ENCODE measurements at regions not wholly inside any gene's neighbourhood (a gene's known extent, or its start where the extent isn't known, plus 50 kb on each side); places are given as distances from the start of the nearest gene placed in this dataset.

DNA sequence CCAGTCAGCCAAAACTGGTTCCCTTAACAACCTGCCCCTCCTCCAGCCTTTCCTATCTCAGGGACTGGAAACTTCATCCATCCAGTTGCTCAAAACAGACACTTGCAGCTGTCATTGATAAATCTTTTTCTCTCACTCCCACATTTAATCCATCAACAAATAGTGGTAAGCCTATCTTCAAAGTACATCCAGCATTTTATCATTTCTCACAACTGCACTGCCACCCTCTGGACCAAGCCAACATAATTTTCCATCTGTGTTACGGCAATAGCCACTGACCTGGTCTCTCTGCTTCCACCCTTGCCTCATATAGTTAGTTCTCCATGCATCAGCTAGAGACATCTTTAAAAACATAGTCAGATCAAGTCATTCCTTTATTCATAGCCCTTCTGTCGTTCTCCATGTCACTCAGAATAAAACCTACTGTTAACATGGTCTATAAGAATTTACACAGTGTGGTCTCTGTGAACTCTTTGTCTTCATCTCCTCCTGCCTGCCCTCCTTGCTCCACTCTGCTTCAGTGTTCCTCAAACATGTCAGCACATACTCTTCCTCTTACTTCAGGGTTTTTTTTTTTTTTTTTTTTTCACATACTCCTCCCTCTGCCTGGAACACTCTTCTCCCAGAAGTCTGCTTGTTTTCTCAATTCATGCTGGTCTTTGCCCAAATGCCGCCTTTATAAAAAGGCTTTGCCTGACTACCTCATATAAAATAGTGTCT, 102.5 kb upstream of the COL6A5 start:
- TF ChIP-seq, protein P1, sequence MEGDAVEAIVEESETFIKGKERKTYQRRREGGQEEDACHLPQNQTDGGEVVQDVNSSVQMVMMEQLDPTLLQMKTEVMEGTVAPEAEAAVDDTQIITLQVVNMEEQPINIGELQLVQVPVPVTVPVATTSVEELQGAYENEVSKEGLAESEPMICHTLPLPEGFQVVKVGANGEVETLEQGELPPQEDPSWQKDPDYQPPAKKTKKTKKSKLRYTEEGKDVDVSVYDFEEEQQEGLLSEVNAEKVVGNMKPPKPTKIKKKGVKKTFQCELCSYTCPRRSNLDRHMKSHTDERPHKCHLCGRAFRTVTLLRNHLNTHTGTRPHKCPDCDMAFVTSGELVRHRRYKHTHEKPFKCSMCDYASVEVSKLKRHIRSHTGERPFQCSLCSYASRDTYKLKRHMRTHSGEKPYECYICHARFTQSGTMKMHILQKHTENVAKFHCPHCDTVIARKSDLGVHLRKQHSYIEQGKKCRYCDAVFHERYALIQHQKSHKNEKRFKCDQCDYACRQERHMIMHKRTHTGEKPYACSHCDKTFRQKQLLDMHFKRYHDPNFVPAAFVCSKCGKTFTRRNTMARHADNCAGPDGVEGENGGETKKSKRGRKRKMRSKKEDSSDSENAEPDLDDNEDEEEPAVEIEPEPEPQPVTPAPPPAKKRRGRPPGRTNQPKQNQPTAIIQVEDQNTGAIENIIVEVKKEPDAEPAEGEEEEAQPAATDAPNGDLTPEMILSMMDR (IDR thresholded peaks at IDR 0.05; ENCODE audit: insufficient read depth, low read length, poor library complexity, severe bottlenecking) = no peak
- H3K9ac ChIP-seq (ENCODE audit: low read length) = no peak overlapping the region
- no peaks in the 10 kb centered on the region for H3K27me3 ChIP-seq (ENCODE audit: low read length)

DNA sequence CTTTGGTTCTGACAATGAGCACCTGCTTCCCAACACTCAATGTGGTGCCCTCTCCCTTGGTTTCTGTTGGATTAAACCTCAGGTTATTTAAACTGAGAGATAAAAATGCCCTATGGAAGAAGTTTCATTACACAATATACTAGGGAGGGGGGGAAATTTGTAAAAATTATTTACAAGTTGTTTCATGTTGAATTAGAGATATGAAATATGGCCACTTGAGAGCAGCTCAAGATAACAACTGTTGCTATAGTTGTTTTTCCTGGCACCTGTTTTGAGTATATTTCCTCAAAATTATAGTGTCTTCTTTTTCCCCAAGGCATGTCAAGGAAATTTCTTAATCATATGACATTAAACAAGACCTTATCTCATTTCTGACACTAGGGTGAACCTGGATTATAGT, 101.7 kb upstream of the COL6A5 start:
- Histone ChIP-seq H2AFZ (ENCODE audit: low read depth, low read length, severe bottlenecking) (no peak overlapping the region), H4K20me1 (ENCODE audit: low read depth, low read length) (no peaks in the 10 kb centered on the region), H3K79me2 (ENCODE audit: insufficient read depth, low read length) (no peaks in the 10 kb centered on the region), H3K9ac (ENCODE audit: low read length) (no peak overlapping the region), H3K4me3 (ENCODE audit: insufficient read depth, low read length, poor library complexity, severe bottlenecking) (no peak overlapping the region), H3F3A (ENCODE audit: insufficient read depth) (no peaks in the 10 kb centered on the region), H3K9me3 (ENCODE audit: insufficient read depth, low read length) (no peaks in the 10 kb centered on the region), H3K27me3 (ENCODE audit: low read length) (no peaks in the 10 kb centered on the region), H3K4me2 (ENCODE audit: low read depth, low read length, poor library complexity, severe bottlenecking) (no peak overlapping the region), H3K27ac (ENCODE audit: low read depth, low read length) (no peak overlapping the region), H3K36me3 (ENCODE audit: low read length) (no peaks in the 10 kb centered on the region), H3K9me2 (replicated peaks; ENCODE audit: insufficient read depth, low read length) (no peaks in the 10 kb centered on the region)
- TF ChIP-seq, protein P1 (IDR thresholded peaks at IDR 0.05; ENCODE audit: insufficient read depth, low read length, poor library complexity, severe bottlenecking) = no peak
- TF ChIP-seq EZH2phosphoT487 (conservative IDR thresholded peaks at IDR 0.05; ENCODE audit: low read length) = no peak

More for the DNA sequence above, 102.5 kb upstream of the COL6A5 start:
- no peaks in the 10 kb centered on the region for H4K20me1 ChIP-seq (ENCODE audit: low read depth, low read length)
- H3K79me2 ChIP-seq (ENCODE audit: insufficient read depth, low read length) = no peaks in the 10 kb centered on the region
- no peaks in the 10 kb centered on the region for H3K9me2 ChIP-seq (replicated peaks; ENCODE audit: insufficient read depth, low read length)
- no peaks in the 10 kb centered on the region for H3K36me3 ChIP-seq (ENCODE audit: low read length)
- H3F3A ChIP-seq (ENCODE audit: insufficient read depth) = no peaks in the 10 kb centered on the region
- H3K27ac ChIP-seq (ENCODE audit: low read depth, low read length) = no peak overlapping the region
- H3K4me2 ChIP-seq (ENCODE audit: low read depth, low read length, poor library complexity, severe bottlenecking) = no peak overlapping the region
- H3K4me3 ChIP-seq (ENCODE audit: insufficient read depth, low read length, poor library complexity, severe bottlenecking) = no peak overlapping the region
- H3K9me3 ChIP-seq (ENCODE audit: insufficient read depth, low read length) = no peaks in the 10 kb centered on the region
- H2AFZ ChIP-seq (ENCODE audit: low read depth, low read length, severe bottlenecking) = no peak overlapping the region

DNA sequence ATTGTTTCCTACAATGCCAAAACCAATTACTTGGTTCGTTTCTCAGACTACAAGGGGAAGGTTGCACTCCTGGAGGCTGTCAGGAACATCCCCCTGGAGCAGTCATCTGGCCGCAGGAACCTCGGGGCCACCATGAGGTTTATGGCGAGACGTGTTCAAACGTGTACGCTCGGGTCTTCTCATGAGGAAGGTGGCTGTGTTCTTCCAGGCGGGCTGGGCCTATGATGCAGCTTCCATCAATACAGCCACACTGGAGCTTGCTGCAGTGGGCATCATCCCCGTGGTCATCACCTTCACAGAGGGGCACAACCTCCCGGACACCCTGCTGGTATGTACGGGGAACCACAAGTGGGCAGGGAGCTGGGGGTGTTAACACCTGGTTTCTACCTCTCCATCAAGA, 94.5 kb upstream of the COL6A5 start:
- Histone ChIP-seq H4K20me1 (ENCODE audit: low read depth, low read length) (no peaks in the 10 kb centered on the region), H3F3A (ENCODE audit: insufficient read depth) (no peaks in the 10 kb centered on the region), H3K9me3 (ENCODE audit: insufficient read depth, low read length) (no peaks in the 10 kb centered on the region), H3K79me2 (ENCODE audit: insufficient read depth, low read length) (no peaks in the 10 kb centered on the region), H2AFZ (ENCODE audit: low read depth, low read length, severe bottlenecking) (no peak overlapping the region), H3K9me2 (replicated peaks; ENCODE audit: insufficient read depth, low read length) (no peaks in the 10 kb centered on the region), H3K4me2 (ENCODE audit: low read depth, low read length, poor library complexity, severe bottlenecking) (no peak overlapping the region), H3K9ac (ENCODE audit: low read length) (no peak overlapping the region), H3K27ac (ENCODE audit: low read depth, low read length) (no peak overlapping the region), H3K27me3 (ENCODE audit: low read length) (no peaks in the 10 kb centered on the region), H3K36me3 (ENCODE audit: low read length) (no peaks in the 10 kb centered on the region), H3K4me3 (ENCODE audit: insufficient read depth, low read length, poor library complexity, severe bottlenecking) (no peak overlapping the region)
- TF ChIP-seq, protein P1 (IDR thresholded peaks at IDR 0.05; ENCODE audit: insufficient read depth, low read length, poor library complexity, severe bottlenecking) = no peak
- TF ChIP-seq EZH2phosphoT487 (conservative IDR thresholded peaks at IDR 0.05; ENCODE audit: low read length) = no peak

Measured in SU-DHL-6 (cell line).